Loucy (cell line): ENCODE measurements at regions not wholly inside any gene's neighbourhood (a gene's known extent, or its start where the extent isn't known, plus 50 kb on each side); places are given as distances from the start of the nearest gene placed in this dataset.

Experiments used
- H2AFZ ChIP-seq: fragments of 200-600 bp; sonication (generic); 2 replicates; pipeline ENCODE4 v1.6.0; 2016; ENCODE audit warnings: antibody characterized with exemption, mild to moderate bottlenecking, low read length, moderate library complexity
- H3F3A ChIP-seq: fragments of 200-600 bp; 2 replicates; pipeline ENCODE4 v1.6.0; 2016; ENCODE audit warnings: antibody characterized with exemption, low read depth, mild to moderate bottlenecking
- H3K27me3 ChIP-seq: fragments of 200-600 bp; sonication (generic); 2 replicates; pipeline ENCODE4 v1.6.1; 2014; ENCODE audit warnings: low read length, mild to moderate bottlenecking; ENCODE audit not compliant: insufficient read depth, poor library complexity, severe bottlenecking
- H3K36me3 ChIP-seq: fragments of 200-600 bp; sonication (generic); 2 replicates; pipeline ENCODE4 v1.6.1; 2016; ENCODE audit warnings: low read length; ENCODE audit not compliant: insufficient read depth
- H3K4me1 ChIP-seq: fragments of 200-600 bp; sonication (generic); 2 replicates; pipeline ENCODE4 v1.5.1; 2014; ENCODE audit warnings: low read length, mild to moderate bottlenecking; ENCODE audit not compliant: insufficient read depth, poor library complexity, severe bottlenecking
- H3K4me2 ChIP-seq: fragments of 200-600 bp; sonication (generic); 2 replicates; pipeline ENCODE4 v1.6.0; 2014; ENCODE audit warnings: antibody characterized with exemption, low read length, low read depth, mild to moderate bottlenecking; ENCODE audit not compliant: poor library complexity, severe bottlenecking
- H3K4me3 ChIP-seq: fragments of 200-600 bp; sonication (generic); 2 replicates; pipeline ENCODE4 v1.5.1; 2014; ENCODE audit warnings: low read length, mild to moderate bottlenecking, mixed read lengths; ENCODE audit not compliant: poor library complexity, severe bottlenecking
- H3K79me2 ChIP-seq: fragments of 200-600 bp; sonication (generic); 2 replicates; pipeline ENCODE4 v1.6.1; 2014; ENCODE audit warnings: low read length; ENCODE audit not compliant: insufficient read depth
- H3K9ac ChIP-seq: fragments of 200-600 bp; sonication (generic); 2 replicates; pipeline ENCODE4 v1.6.0; 2014; ENCODE audit warnings: mild to moderate bottlenecking, low read depth, low read length, moderate library complexity; ENCODE audit not compliant: poor library complexity, severe bottlenecking
- H3K9me2 ChIP-seq: fragments of 200-600 bp; sonication (generic); replicated peaks from 2 replicates; pipeline ENCODE4 v1.6.1; 2016; ENCODE audit warnings: low read depth, low read length, mixed read lengths
- H3K9me3 ChIP-seq: fragments of 200-600 bp; sonication (generic); 2 replicates; pipeline ENCODE4 v1.6.1; 2014; ENCODE audit warnings: mild to moderate bottlenecking, antibody characterized with exemption, low read length, low read depth; ENCODE audit not compliant: insufficient read depth
- H4K20me1 ChIP-seq: fragments of 200-600 bp; sonication (generic); 2 replicates; pipeline ENCODE4 v1.6.0; 2014; ENCODE audit warnings: antibody characterized with exemption, low read length, mild to moderate bottlenecking; ENCODE audit not compliant: insufficient read depth, poor library complexity, severe bottlenecking
- EZH2phosphoT487 ChIP-seq: fragments of 200-600 bp; IDR thresholded peaks from 2 replicates; pipeline ENCODE4 v1.6.1; 2018; ENCODE audit warnings: antibody characterized with exemption, mild to moderate bottlenecking, moderate library complexity, borderline replicate concordance
- TF ChIP-seq, protein P1 (sequence below): fragments of 200-600 bp; sonication (generic); conservative IDR thresholded peaks from 2 replicates; pipeline ENCODE4 v1.5.1; 2014; ENCODE audit warnings: mild to moderate bottlenecking, antibody characterized with exemption, low read length

GRCh38 chr18:45417392-45417791 is 197.9 kb upstream of the SLC14A2 start:
- H3K9me2 ChIP-seq: no peaks in the 10 kb centered on the region
- no peaks in the 10 kb centered on the region for H4K20me1 ChIP-seq
- no peak overlapping the region for H3K4me2 ChIP-seq
- H3K4me3 ChIP-seq: no peak overlapping the region
- no peaks in the 10 kb centered on the region for H3K9me3 ChIP-seq
- TF ChIP-seq EZH2phosphoT487: no peak
- TF ChIP-seq, protein P1, sequence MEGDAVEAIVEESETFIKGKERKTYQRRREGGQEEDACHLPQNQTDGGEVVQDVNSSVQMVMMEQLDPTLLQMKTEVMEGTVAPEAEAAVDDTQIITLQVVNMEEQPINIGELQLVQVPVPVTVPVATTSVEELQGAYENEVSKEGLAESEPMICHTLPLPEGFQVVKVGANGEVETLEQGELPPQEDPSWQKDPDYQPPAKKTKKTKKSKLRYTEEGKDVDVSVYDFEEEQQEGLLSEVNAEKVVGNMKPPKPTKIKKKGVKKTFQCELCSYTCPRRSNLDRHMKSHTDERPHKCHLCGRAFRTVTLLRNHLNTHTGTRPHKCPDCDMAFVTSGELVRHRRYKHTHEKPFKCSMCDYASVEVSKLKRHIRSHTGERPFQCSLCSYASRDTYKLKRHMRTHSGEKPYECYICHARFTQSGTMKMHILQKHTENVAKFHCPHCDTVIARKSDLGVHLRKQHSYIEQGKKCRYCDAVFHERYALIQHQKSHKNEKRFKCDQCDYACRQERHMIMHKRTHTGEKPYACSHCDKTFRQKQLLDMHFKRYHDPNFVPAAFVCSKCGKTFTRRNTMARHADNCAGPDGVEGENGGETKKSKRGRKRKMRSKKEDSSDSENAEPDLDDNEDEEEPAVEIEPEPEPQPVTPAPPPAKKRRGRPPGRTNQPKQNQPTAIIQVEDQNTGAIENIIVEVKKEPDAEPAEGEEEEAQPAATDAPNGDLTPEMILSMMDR: no peak
- H3K36me3 ChIP-seq: no peaks in the 10 kb centered on the region
- H3K27me3 ChIP-seq: no peaks in the 10 kb centered on the region
- no peaks in the 10 kb centered on the region for H3F3A ChIP-seq
- H3K4me1 ChIP-seq: no peaks in the 10 kb centered on the region
- H2AFZ ChIP-seq: no peak overlapping the region
- H3K79me2 ChIP-seq: no peaks in the 10 kb centered on the region
- no peak overlapping the region for H3K9ac ChIP-seq

- no peak overlapping the region for H3K4me2 ChIP-seq
- no peaks in the 10 kb centered on the region for H3K4me1 ChIP-seq
- no peaks in the 10 kb centered on the region for H3K27me3 ChIP-seq
- H3K9me2 ChIP-seq: no peaks in the 10 kb centered on the region
- H3F3A ChIP-seq: no peaks in the 10 kb centered on the region
- no peaks in the 10 kb centered on the region for H3K79me2 ChIP-seq
- H3K9me3 ChIP-seq: no peaks in the 10 kb centered on the region
- H3K9ac ChIP-seq: no peak overlapping the region
- H3K36me3 ChIP-seq: no peaks in the 10 kb centered on the region
- H3K4me3 ChIP-seq: no peak overlapping the region
- TF ChIP-seq, protein P1: no peak
- no peak for TF ChIP-seq EZH2phosphoT487
- no peaks in the 10 kb centered on the region for H4K20me1 ChIP-seq
- H2AFZ ChIP-seq: no peak overlapping the region
These were observed 191.6 kb upstream of the SLC14A2 start for GRCh38 chr18:45423659-45424058.

DNA sequence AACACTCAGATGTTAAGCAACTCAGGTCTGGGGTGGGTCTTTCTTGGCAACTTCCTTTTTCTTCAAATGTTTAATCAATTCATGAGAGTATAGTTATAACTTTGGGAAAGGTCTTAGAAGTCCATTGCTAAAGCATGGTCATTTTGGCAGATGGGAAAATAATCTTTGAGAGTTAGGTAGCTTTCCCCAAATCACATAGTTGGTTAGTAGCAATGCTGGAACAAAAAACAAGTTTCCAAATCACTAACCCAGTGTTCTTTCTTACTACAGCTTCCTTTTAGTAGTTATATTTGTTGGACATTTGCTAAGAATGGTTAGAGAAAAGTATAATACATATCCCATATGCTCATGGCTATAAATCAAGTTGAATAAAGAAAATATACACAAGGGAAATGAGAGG is 185.2 kb upstream of the SLC14A2 start:
- no peaks in the 10 kb centered on the region for H4K20me1 ChIP-seq
- no peaks in the 10 kb centered on the region for H3K4me1 ChIP-seq
- H3K79me2 ChIP-seq: no peaks in the 10 kb centered on the region
- no peaks in the 10 kb centered on the region for H3F3A ChIP-seq
- H3K9ac ChIP-seq: no peak overlapping the region
- H3K36me3 ChIP-seq: no peaks in the 10 kb centered on the region
- H3K27me3 ChIP-seq: no peaks in the 10 kb centered on the region
- no peak overlapping the region for H3K4me2 ChIP-seq
- H3K9me2 ChIP-seq: no peaks in the 10 kb centered on the region
- TF ChIP-seq EZH2phosphoT487: no peak
- TF ChIP-seq, protein P1: no peak
- H2AFZ ChIP-seq: no peak overlapping the region
- H3K4me3 ChIP-seq: no peak overlapping the region
- no peaks in the 10 kb centered on the region for H3K9me3 ChIP-seq
